Stimulated activated CD4-positive, alpha-beta T cell treated with anti-CD3 and anti-CD28 coated beads, Interleukin-4, amount 100 ng/mL, for 4 hours (primary cell): ENCODE measurements at regions not wholly inside any gene's neighbourhood (a gene's known extent, or its start where the extent isn't known, plus 50 kb on each side); places are given as distances from the start of the nearest gene placed in this dataset.
A peak's percentile ranks its signal among the peaks of the same experiment; 100 is the strongest.

ENCODE experiments used
- DNase-seq, 2 experiments: peaks; one replicate each; pipeline ENCODE4 v3.0.0-alpha.2; 2020

DNA sequence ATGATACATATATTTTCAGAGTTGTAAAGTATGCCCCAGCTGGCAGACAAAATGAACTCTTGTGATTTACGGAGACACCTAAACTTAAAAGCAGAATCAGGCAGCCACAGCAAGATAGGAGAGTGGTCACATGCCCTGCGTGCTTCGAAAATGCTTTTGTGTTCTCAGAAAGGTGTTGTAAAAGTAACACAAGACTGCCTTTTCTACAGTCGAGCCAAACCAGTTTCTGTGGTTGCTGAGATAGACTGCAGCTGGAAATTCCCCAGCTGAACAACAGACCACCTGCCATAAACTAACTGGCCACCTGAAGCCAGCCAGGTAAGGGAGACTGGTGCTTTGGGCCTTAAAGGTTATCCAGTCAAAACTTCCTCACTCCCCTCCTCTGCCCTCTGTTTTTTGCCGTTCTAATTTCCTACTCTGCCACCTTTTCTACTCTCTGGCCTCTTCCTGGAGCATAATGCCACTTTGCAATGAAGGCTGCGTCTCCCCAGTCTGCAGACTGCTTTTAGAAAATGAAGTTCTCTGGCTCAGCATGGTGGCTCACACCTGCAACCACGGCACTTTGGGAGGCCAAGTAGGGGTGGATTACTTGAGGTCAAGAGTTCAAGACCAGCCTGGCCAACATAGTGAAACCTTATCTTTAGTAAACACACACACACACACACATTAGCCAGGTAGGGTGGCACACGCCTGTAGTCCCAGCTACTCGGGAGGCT lies 381.2 kb upstream of the SLITRK1 start:
- no peak for DNase-seq

GRCh38 chr13:84255226-84255797 lies 373.0 kb upstream of the SLITRK1 start:
- DNase-seq = no peak

GRCh38 chr13:84249463-84249862 lies 367.2 kb upstream of the SLITRK1 start:
- DNase-seq = no peak

DNA sequence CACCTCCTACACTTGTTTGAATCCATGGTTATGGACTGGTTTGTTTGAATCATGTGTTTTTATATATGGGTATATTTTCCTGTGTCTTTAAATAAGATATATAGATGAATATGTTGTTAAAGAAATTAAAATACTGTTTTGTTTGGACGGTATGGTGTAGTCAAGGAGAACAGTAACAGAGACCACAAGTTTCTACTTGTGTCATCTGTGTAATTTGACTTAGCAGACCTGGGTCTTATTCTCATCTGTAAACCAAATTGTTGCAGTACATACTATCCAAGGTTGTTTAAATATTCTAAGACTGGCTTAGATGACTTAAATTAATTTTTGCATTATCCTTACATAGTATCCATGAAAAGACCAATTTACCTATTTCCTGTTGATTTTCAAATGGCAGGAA lies 361.1 kb upstream of the SLITRK1 start:
- no peak for DNase-seq

DNA sequence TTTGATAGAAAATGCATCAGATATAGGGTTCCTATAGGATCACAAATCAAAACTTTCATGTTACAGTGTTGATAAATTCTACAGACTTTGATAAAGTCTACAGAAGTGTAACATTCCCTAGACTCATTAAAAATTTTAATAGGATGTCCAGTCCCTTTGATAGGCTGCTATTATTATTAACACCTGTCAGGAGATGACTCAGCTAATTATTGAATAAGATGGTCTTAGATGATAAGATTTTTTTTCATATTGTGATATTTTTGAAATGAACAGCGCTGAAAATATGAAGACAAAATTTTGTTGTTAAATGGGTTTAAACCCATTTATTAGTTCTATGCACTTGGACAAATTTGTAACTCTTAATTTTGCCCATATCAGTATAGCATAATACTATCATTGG lies 356.8 kb upstream of the SLITRK1 start:
- no peak for DNase-seq

DNA sequence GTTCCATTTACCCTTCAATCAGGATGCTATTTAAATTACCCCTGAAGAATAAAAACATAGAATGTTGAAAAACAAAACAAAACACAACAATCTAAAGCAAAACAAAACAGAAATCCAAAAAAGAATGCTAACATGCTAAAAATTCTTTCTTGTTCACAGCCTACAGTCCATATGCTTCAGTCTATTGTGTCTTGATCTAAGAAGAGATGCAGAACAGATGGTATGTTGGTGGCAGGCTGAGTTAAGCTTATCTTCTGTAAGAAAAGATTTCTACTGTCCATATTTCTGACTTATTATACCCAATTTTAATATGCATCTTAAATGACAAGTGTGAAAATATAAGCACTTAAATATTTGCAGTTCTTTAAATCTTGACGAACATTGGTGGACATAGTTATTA lies 356.1 kb upstream of the SLITRK1 start:
- no peak for DNase-seq

- no peak for DNase-seq
Observed at GRCh38 chr13:84237143-84237542, 354.9 kb upstream of the SLITRK1 start.

GRCh38 chr13:84234416-84234815 lies 352.1 kb upstream of the SLITRK1 start:
- DNase-seq = no peak

DNA sequence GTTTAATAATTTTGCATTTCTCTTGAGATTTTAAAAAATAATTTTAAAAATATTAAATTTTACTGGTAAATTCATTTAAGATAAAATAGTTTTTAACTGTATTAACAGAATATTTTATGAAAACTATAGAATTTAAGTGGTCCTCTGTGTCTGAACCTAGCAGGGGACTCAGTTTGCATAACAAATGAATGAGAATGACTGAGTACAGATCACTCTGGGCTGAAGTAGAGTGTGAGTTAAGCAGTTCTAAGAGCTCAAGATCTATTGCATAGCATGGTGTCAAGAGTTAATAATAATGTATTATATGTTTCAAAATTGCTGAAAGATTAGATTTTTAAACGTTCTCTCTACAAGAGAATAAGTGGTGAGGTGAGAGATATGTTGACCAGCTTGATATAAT lies 348.3 kb upstream of the SLITRK1 start:
- DNase-seq = no peak

GRCh38 chr13:84211048-84211447 lies 328.8 kb upstream of the SLITRK1 start:
- no peak for DNase-seq

DNA sequence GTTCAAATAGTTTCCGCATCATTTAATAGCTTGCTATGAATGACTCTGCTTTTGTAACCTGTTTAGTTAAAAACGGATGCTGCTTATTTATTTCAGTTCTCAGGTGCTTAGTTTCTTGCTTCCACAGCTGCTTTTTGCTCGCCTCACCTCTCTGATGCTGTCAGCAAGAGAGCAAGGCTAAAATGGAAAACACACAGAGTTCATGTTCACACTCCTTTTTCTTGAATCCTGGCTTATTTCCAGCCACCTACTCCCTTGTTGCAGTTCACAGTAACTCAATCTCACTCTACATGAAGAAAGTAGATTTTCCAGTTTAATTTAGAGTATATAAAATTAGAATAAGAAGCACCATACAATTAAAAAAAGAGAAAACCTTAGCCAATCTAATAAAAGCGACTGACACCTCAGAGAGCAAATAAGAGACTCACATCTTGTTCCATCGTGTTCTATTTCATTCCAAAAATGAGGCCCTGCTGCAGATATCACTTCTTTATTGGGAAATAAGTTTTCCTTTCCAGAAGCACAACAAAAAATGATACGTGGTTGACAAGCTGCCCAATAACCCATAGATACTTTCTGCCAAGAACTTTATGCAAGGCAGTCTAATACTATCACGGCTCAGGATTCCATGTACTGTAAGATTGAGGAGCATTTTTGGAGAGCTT lies 326.1 kb upstream of the SLITRK1 start:
- no peak for DNase-seq

DNA sequence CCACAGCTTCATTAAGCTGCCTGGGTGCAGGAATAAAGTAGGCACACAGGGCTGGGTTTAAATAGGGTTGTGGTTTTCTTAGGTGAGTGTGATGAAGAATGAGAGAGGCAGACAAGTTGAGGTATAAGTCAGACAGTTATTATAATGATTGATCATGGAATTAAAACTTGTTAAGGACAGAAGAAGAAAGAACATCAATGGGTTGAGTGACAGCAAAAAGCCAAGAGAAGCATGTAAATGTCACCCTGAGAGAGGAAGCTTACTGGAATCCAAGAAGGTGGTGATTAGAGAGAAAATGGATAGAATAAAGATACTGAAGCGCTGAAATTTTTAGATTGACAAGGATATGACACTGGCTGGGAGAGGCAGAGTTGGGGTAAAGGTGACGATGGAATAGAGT lies 325.2 kb upstream of the SLITRK1 start:
- no peak for DNase-seq

- DNase-seq = no peak
Observed at GRCh38 chr13:84200971-84201370, 318.7 kb upstream of the SLITRK1 start.

DNA sequence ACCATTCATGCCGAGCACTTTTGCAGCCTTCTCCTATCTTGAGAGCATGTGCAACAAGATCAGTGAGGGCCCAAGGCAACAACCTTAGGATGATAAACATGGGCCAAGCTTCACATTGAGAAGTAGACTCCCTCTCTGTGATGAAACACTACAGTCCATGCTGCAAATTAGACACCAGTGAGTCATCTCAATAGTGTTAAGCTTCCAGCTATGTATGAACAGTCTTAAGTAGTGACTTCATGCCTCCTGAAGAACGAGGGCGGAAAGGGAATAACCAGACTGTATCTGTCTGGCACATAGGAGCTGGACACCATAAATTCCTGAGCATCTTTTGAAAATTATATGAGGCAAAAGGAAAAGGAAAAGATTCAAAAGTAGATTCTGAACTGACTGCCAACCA lies 309.9 kb upstream of the SLITRK1 start:
- DNase-seq = no peak

- DNase-seq = no peak
Observed at GRCh38 chr13:84191139-84191538, 308.9 kb upstream of the SLITRK1 start.

DNA sequence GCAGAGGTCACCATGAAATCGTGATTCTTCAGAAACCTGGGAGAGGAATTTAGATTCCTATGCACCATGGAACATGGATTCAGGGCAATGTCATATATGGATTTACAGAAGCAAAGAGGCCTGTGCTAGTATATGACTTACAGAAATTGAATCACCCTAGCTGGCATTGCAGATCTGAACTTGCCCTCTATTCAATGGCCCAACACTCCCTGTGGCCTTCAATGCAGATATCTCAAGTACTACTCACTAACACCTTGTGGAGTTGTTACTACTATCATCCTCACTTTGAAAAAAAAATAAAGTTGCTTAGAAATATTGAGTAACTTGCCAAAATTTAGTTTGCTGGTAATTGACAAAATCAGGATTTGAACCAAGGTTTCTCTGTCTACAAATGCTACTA lies 305.4 kb upstream of the SLITRK1 start:
- DNase-seq = no peak

- DNase-seq = no peak
Observed at GRCh38 chr13:84139561-84140158, 257.4 kb upstream of the SLITRK1 start.

DNA sequence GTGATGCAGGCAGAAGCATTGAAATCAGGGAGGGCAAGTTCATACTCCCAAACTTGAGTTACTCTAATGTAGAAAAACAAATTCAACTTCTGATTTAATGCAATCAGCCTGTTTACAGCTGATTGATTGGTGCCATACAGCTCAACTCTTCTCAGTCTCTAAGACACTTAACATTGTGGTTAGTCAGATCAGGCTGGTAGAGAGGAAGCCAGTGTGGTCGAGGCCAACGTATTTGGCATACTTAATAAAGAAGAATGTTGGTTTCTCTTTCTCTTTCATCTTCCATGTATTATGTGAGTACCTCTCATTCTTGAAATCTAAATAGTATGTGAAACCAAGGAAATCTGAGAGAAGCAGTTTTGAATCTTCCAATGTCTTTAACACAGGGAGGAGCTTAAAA lies 255.0 kb upstream of the SLITRK1 start:
- DNase-seq = peak; percentile 11 to 46

DNA sequence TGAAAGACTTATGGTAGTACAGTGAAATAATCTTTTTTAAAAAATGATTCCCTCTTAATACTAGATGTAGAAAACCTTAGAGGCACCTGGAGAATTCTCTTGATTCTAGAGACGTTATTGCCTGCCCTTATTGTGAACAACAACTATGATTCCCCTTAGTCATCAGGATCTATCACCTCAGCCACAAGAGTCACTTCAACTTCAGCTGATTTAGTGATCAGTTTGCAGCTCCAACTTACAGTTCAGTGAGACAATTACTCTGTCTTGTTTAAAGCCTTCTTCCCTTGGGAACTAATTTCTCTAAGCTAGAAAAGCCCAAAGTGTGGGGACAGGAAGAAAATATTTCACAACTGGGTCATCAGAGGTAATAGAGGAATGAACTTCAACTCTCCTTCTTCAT lies 254.3 kb upstream of the SLITRK1 start:
- no peak for DNase-seq

GRCh38 chr13:84132491-84132890 lies 250.2 kb upstream of the SLITRK1 start:
- no peak for DNase-seq

DNA sequence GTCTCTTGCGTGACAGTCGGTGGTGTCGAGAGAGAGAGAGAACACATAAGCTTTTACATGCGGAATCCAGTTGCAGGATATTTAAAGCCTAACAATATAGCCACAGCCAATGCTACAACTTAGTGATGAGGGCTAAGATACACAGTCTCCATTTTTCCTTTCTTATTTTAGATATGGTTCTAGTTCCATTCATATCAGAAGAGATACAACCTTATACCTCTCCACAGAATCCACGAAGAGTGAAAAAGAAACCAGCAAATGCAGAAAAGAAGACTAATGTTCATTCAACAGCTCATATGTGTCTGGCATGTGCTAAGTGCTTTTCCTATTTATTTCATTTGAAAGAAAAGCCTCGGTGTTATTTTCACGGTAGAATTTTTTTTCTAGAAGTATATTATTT lies 249.0 kb upstream of the SLITRK1 start:
- DNase-seq = no peak

GRCh38 chr13:84130495-84131114 lies 248.3 kb upstream of the SLITRK1 start:
- DNase-seq = no peak

DNA sequence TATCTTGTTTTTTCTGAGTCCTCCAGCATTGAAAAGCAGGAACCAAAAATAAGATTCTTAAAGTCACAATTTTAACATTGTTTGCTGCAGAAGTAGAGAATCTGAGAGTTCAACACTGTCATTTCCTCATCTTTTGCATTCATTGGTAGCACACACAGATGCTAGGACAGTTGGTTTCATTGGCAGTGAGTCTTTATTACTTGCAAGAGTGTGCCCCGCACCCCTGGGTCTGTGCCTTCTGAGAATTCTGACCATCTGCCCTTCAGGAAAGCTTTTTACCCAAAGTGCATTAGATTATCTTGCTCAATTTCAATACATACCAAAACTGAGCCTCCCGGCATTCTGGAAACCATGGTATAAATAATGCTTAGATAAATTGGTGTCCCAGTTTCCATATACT lies 247.7 kb upstream of the SLITRK1 start:
- DNase-seq = no peak
